ENCODE measurements at regions not wholly inside any gene's neighbourhood (a gene's known extent, or its start where the extent isn't known, plus 50 kb on each side); places are given as distances from the start of the nearest gene placed in this dataset.

DNA sequence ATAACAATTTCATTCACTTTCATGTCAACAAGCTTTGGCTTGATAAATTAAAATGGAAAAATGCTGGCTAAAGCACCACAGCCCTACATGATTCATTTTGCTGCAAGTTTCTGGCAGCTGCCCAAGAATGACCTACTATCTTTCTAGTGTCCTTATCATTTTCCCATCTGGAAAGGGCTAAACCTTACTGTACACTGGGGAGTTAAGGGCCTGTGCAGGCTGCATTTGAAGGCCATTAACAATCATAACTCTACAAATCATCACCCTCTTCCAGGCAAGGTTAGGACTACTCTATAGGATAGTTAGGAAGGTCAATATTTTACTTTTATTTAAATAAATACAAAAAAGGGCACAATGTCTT is 579.7 kb upstream of the ZNF608 start:
- peak; percentile 66 for DNase-seq (ENCODE audit: low read depth)

DNA sequence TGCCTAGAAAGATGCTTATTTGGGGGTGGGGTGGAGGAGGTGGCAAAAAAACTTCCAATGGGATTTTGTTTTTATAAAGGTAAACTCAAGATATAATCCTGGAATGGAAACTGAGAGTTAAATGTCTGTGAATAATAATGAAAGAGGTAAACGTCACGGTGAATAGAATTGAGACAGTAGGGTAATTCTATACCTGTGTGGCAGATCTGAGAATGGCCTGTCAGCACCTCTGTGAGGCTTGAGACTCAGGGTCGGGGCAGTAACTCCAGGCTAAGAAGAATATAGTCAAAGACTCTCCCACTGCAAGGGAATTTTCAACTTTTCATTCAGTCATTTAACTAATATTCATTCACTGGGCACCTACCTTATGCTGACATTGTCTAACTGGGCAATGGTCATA is 581.2 kb upstream of the ZNF608 start:
- DNase-seq (ENCODE audit: low read depth) = no peak

DNA sequence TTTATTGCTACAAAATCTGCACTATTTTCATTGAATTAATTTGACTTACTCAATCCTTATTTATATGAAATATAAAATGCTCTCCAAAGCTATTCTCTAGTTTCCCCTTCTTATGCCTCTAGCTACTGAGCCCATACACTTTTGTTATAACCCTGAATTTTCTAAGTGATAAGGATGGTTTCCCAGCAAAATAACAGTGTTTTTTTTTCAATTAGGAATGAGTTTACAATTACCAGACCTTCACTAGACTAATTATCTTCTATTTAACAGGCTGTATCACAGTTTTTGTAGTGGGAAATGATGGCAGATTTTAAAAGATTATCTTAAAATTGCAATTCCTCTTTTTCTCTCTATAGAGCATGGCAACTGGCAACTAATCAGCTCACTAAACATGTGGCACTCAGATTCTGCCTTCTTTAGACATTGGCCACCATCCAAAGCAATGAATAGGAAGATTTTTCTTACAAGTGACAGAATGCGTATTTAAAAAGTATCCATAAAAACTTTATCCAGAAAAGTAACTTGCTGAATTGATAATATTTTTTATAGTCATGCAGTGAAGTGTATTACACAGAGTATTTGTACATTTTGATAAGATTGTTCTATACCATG is 585.7 kb upstream of the ZNF608 start:
- DNase-seq (ENCODE audit: low read depth) = no peak

DNA sequence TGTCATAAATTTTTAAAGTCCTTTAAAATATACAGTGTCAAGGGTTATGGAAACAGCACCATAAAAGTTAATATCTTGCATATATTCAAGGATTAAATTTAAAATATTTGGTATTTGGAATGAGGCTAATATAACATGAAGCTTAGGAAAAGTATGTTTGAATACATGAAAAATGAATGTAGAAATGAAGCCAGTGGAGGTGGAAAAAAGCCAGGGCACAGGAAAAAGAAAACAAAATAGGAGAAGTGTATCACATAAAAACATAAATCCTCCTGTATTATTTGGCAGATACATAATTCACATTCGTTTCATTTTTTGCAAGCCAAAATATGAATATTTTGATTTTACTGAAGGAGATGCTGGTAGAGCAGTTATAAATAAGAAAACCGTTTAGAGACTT is 587.0 kb upstream of the ZNF608 start:
- no peak for DNase-seq (ENCODE audit: low read depth)

DNA sequence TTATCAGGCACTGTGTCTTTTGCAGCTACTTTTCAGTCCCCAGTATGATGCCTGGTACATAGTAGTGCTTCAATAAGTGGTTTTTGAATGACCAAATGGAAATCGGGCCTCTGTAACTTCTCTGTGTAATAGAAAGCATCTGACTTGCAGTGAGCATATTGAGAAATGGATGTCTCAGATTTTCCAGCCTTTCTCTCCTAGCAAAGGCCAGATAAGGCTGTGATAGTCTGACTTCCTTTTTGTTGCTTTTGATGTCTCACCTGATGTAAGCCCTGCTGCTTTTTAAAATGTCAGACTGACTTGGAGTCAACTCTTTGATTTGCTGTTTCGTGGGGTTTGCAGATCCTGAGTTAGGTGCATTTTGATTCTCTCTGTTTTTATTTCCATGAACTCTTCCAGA is 590.0 kb upstream of the ZNF608 start:
- no peak for DNase-seq (ENCODE audit: low read depth)

DNA sequence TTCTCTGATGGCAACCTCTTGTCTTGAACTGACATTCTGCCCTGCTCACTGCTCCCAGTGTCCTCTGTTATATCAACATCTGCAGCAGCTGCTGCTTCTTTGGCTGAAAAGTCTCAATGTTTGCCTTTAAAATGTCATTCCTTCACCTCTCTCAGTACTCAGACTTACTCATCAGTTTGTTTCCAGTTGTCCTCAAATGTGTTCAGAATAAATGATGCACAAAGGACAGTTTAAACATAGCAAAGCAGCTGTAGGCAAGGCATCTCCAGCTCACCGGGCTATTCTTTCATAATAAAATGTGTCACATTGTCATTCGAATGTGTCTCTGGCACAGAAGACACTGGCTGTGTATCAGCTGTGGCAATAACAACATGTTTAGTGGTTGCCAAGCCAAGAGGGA is 590.9 kb upstream of the ZNF608 start:
- no peak for DNase-seq (ENCODE audit: low read depth)

DNA sequence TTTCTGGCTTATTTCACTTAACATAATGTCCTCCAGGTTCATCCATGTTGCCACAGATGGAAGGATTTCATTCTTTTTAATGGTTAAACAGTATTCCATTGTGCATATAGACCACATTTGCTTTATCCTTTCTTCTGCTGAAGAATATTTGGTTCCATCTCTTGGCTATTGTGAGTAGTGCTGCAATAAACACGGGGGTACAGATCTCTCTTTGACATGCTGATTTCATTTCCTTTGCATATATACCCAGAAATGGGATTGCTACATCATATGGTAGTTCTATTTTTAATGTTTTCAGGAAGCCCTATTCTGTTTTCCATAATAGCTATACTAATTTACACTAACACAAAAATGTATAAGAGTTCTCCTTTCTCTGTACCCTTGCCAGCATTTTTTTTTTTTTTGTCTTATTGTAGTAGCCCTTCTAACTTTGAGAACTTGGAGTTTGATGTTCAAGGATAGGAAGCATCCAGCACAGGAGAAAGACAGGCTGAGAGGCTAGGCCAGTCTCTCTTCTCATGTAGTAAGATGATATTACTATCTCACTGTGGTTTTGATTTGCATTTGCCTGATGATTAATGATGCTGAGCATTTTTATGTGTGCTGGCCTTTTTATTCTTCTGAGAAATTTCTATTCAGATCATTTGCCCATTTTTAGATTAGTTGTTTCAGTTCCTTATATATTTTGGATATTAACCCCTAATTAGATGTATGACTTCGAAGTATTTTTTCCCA is 592.2 kb upstream of the ZNF608 start:
- no peak for DNase-seq (ENCODE audit: low read depth)

DNA sequence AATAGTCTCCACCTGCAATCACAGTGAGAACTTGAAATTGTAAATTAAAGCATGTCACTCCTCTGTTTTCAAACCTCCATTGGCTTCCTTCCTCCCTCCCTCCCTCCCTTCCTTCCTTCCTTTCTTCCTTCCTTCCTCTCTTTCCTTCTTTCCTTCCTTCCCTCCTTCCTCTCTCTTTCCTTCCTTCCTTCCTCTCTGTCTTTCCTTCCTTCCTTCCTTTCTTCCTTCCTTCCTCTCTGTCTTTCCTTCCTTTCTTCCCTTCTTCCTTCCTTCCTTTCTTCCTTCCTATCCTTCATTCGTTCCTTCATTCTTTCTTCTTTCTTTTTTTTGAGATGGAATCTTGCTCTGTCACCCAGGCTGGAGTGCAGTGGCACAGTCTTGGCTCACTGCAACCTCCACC is 595.0 kb upstream of the ZNF608 start:
- no peak for DNase-seq (ENCODE audit: low read depth)

DNA sequence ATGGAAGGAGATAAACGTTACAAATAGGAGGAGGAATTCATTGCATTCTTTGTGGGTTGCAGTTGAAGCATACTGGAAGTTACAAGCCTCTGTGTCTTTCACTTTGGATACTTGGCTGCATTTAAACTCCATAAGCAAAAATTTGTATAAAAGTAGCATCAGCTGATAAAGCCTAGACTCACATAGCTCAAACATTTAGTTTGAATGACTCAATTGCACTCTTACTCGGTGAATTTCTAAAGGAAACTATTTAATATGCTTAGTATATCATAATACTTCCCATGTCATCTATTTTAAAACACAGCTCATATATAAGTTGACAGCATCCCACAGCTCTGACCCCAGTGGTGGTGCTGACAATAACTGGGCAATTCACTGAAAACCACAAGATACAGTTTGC is 596.6 kb upstream of the ZNF608 start:
- no peak for DNase-seq (ENCODE audit: low read depth)

DNA sequence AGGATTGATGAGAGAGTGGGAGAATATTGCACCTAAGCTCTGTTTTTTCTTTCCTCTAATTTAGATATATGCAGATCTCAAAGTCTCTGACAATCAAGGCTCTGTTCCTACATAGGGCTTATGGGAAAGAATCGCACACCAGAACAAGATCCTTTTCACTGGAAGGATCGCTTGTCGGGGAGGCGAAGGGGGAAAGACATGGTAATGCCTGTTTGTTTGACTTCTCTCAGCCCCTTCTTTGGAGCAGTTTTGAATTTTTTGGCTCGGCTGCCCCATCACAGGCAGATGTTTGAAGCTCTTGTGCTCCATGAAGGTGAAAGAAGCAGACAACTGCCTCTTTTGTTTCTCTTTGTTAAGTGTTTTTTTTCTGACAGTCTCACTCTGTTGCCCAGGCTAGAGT is 599.9 kb upstream of the ZNF608 start:
- no peak for DNase-seq (ENCODE audit: low read depth)

DNA sequence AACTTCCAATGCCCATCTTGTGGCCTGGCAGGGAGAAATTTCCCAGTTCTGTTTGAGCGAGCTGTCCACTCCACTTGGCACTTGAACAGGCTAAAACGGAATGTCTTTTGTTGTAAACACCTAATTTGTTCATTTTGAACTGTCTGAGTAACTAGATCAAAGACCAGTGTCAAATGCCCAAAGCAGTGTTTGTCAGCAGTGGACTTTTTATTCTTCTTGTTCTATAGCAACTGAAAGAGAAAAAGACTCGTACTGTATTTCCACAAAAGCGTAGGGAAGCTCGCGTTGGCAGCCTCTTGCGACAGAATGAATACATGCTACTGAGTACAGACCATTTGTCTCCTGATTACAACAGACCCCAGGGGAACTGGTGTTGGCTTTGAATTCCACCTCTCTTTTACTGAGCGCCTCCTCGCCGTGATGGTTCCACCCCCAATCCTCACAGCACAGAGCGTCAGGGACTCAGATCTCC is 601.8 kb upstream of the ZNF608 start:
- no peak for DNase-seq (ENCODE audit: low read depth)

DNA sequence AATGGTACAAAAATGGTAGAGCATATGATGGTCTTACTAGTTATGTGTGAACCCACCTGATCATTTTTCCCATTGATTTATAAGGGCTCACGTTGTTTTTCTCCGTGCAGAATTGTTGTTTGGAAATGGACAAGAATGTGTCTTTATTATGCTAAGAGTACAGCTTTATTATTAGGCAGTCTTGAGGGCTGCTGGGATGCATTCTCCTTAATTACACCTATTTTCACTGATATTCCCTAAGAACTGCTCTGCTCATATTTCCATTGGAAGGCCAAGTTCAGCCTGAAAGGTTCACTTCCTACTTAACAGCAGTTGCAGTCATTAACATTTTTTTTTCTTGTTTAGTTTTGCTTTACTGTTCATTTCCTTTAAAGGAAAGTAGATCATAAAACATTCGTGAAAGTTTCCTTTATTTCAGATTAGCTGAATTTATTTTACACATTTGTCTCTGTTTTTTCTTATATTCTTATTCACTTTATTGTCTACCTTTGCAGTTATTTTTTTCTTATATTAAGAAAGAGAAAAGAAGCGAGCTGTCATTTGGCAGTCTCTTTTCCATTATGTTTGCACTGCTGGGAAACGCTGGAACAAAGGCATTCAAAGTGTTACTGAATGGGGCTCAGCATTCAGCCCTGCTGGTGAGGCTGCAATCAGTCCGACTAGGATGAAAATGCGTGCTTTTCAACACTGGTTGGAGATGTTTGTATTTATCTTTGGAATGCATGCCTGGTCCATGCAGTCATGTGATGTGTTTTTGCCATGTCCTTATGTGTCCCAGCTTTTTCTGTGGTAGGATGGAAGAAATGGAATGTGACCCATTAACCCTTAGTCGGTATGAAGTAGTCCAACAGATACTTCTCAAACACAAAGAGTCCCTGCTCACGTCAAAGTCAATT is 602.7 kb upstream of the ZNF608 start:
- no peak for DNase-seq (ENCODE audit: low read depth)

DNA sequence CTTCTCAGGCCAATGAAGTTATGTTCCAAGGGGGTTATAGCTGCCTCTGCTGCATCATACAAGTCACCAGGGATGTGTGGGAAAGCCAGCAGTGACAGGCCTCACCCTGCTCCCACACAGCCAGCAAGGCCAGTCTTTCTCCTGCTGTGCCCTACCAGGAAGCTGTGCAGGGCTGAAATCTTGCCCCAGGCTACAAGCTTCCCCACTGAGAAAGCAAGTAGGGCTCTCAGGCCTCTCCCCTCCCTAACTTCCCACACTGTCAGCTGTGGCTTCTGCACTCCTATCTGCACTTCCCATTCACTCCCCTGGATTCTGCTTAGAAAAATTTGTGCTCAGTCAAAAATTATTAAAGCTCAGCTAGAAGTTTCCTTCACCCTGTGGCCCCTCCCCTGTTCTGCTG is 611.2 kb upstream of the ZNF608 start:
- DNase-seq (ENCODE audit: low read depth) = no peak

DNA sequence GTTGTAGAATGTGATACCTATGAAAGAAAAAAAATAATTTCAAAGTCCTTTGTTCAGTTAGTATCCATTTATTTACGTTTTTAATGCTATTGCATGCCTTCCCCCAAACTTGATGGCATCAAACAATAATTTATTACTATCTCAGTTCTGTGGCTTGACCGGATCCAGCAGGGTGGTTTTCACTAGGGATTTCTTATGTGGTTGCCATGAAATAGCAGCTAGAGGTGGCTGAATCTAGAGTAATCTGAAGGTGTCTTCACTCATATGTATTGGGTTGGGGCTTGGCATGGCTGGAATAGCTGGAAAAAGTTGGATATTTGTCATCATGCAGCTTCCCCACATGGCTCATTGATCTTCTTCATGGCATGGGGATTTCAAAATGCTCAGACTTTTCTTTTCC is 619.3 kb upstream of the ZNF608 start:
- DNase-seq (ENCODE audit: low read depth) = no peak

DNA sequence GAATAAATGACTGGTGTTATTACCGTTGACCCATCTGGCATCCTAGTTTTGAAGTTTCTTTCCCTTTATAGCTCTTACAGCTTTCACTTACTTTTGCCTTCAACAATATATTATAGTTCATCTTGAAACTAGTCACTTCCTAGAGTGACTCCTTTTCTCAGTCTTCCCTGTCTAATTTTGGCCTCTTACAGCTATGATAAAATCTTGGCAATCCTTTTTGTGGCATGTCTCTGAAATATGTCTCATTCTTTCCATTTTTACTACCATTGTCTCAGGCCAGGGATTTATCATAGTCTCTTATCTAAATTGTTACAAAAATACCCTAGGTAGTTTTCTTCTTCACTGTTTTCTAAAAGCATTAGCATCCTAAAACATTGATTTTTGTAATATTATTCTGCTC is 621.3 kb upstream of the ZNF608 start:
- no peak for DNase-seq (ENCODE audit: low read depth)

DNA sequence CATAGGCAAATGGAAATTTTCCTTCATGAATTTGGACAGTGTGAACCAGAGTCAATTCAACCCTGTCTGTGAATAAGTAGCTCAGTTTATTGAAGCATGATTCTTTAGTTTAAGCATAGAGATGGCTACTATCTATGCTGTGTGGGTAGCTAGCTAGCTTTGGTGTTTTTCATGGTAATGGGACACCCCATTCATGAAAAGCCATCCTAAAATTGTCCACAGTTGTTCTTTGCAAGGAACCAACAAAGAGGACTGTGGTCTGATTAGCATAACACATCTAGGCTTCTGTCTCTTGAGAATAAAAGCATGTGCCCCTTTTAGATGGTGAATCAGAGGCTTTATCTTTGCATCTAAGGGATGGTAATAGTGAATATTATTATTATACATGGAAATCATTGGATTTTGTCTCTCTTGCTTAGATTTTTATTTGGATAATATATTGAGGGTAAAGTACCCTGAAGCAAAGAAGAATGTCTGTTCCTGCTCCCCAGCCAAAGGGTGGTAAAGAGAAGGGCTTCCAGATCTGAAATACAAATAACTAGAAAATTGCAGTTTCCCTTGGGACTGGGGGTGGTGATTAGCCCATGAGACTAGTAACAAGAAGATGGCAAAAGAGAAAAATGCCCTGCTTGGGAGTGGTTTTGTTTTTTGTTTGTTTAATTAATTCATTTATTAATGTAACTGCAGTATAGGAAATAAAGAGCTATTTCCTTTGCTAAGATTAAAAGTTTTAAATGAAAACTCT is 624.2 kb upstream of the ZNF608 start:
- no peak for DNase-seq (ENCODE audit: low read depth)

DNA sequence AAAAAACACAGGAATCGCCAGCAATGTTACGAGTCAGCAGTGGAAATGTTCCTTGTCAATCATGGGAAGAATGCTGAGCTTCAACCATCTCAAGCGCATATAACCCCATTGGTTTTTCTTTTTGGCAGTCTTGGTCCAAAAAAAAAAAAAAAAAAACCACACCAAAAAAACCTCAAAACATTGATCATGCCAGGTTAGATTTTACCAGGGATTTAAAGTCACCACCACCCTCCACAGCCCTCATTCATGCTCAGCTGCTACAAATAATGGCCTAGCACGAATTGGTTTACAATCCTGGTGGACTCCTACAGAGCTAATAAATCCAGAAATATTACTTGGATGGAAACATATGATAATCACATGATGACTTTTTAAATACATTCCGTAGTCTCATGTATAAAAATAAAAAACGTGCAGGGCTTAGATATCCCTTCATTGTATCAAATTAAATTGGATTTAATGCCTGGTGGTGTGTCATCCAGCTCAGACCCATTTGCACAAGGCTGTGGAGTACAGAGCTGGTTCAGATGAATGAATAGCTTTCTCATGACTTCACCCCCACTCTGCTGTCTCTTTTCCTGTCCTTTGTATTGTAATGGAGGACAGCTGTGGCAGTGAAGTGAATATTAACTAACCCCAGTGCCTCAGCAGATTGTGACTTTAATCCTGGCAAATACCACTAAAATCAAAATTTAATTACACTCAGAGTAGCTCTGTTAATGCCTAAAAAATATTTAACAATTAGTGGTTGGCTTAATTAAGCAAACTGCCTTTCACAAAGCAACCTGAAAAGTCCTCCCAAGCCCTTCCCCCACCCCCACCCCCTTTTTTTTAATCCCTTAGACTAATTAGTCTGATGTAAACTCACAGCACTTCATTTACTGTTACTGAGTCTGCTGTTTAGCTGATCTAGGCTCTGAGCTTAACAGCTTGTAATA is 626.5 kb upstream of the ZNF608 start:
- peak; percentile 56 for DNase-seq (ENCODE audit: low read depth)

DNA sequence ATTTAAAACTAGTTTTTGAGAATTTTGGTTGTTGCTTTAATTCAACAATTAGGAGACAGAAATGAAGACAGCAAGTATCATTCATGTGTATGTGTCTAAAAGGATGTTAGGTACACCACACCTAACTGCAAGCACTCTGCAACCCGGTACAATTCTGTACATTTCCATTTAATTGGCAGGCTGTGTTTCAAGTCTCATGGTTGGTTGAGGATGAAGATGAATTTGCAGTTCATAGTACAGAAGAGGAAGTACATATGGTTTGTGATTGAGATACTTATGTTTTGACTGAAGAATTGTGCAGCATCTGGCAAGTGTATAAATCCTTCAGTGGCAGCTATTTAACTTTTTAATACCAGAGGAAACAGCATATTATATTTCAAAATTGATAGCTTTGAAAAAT is 628.7 kb upstream of the ZNF608 start:
- DNase-seq (ENCODE audit: low read depth) = no peak

DNA sequence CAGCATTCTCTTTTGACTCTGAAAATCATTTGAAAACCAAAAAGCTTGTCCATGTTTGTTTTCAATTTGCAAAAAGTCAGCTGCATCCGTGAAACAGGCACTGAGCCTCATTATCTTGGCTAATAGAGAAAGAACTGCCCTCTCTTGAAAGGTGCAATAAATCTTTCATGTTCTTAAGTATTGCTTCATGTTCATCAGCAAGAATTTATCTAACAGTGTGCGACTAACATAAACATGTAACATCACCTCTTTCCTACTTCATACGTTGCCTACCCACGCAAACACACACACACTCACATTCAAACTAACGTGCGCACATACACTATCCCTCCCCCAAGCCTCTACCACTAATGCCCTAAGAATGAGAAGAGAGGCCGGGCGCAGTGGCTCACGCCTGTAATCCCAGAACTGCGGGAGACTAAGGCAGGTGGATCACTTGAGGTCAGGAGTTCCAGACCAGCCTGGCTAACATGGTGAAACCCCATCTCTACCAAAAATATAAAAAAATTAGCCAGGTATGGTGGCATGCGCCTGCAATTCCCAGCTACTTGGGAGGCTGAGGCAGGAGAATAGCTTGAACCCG is 629.7 kb upstream of the ZNF608 start:
- no peak for DNase-seq (ENCODE audit: low read depth)

DNA sequence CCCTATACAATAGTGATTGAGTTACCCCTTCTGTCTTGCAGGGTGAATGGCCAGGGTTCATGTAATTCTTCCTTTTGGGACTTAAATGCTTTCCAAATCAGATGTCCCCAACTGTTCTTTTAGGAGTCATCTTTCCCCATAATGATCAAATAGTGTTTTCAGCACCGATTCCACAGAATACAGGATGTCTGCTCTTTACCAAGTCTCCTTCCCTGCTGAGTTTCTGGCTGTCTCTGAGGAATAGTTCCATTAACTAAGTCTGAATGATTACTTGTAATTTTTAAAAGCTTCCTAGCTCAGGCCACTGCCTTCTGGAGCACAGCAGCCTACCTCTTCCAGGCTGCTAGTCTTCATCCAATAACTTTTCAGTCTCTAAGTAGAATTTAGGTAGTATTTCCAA is 630.7 kb upstream of the ZNF608 start:
- DNase-seq (ENCODE audit: low read depth) = no peak

DNA sequence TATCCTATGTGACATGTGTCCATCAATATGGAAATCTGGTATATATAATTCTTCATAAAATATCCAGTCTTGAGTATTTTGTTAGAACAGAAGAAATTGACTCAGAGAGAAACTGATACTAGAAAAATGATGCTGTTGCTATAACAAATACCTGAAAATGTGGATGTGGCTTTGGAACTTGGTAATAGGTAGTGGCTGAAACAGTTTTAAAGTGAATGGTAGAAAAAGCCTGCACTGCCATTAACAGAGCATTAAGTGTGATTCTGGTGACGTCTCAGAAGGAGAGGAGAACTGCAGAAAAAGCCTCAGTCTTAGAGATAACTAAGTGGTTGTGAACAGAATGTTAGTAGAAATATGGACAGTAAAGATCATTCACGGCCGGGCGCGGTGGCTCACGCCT is 634.9 kb upstream of the ZNF608 start:
- DNase-seq (ENCODE audit: low read depth) = no peak

All from non-pigmented ciliary epithelial cell (primary cell).